ENCODE measurements at regions not wholly inside any gene's neighbourhood (a gene's known extent, or its start where the extent isn't known, plus 50 kb on each side); places are given as distances from the start of the nearest gene placed in this dataset.

DNA sequence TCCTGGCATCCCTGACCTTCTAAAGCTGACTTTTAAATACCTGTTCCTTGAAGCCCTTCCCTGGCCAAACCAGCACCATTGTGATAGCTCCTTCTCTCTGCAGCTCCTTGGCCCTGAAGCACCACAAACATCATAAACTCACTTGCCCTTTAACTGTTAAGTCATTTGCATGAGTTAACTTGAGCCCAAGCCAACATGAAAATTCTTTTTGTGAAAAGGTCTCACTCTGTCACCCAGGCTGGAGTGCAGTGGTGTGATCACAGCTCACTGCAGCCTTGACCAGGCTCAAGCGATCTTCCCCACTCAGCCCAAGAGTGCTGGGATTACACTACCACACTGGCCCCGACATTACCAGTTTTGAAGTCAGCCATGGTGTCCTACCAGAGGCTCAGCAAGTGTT lies 87.8 kb downstream of the ZIC5 start:
- TF ChIP-seq POLR2A (IDR thresholded peaks at IDR 0.05; ENCODE audit: low read depth, low read length) (no peak), POLR2AphosphoS5 (IDR thresholded peaks at IDR 0.05; ENCODE audit: low read depth, low read length) (no peak)

All from GM12892 (cell line).